K562 (cell line): ENCODE measurements at regions not wholly inside any gene's neighbourhood (a gene's known extent, or its start where the extent isn't known, plus 50 kb on each side); places are given as distances from the start of the nearest gene placed in this dataset.

Source experiments
- ATAC-seq: fragments of 200-7000 bp; cut with Tn5 transposase; 3 replicates; pipeline ENCODE4 v1.9.1; 2020; ENCODE audit warnings: moderate library complexity
- BruUV-seq: library from RNA; stranded (reverse); fragments of 400-500 nt; replicated peaks from 2 replicates; lab custom pipeline; 2021; lab: Mats Ljungman, UMichigan
- CTCF ChIA-PET: fragments of 300-600 bp; formaldehyde crosslinking; extraction: SDS; loops from one replicate; lab custom pipeline; 2021; ENCODE audit warnings: low intra/inter-chr PET ratio; lab: Yijun Ruan, JAX
- POLR2A ChIA-PET: fragments of 300-600, 350-650 bp; sonication (Branson Sonifier 250); formaldehyde crosslinking; extraction: SDS; loops from one replicate; lab custom pipeline; 2021; ENCODE audit warnings: antibody characterized with exemption, inconsistent platforms; lab: Yijun Ruan, JAX
- DNase-seq, 4 experiments: peaks; one replicate each; pipeline versions ENCODE4 v3.0.0 to v3.0.0-alpha.2; 2011 to 2018; ENCODE audit warnings: low spot score in 3 of 4, mixed read lengths in 3 of 4; ENCODE audit errors: extremely low read depth in 1 of 4
- FAIRE-seq: peaks from 2 replicates; lab custom pipeline; 2011; peaks lifted over from hg19 to GRCh38; lab: Jason Lieb, UNC
- H2AFZ ChIP-seq: 2 replicates; pipeline ENCODE4 v1.6.0; 2011; ENCODE audit warnings: low read depth, low read length, control low read depth, inconsistent platforms
- H3K27ac ChIP-seq: fragments of 200-600 bp; 3 replicates; pipeline ENCODE4 v1.8.0; 2011; ENCODE audit warnings: low read depth, mild to moderate bottlenecking, control low read depth, inconsistent platforms, low read length, moderate library complexity, mixed read lengths; ENCODE audit errors: extremely low read depth
- H3K27me3 ChIP-seq, 2 experiments: fragments of 300-600 bp in 1 of 2; 2 replicates in 1 of 2; 3 replicates in 1 of 2; pipeline versions ENCODE4 v1.6.0 to v1.8.0; 2011; ENCODE audit warnings: inconsistent platforms in 2 of 2, low read length in 2 of 2, mild to moderate bottlenecking in 1 of 2, mixed read lengths in 1 of 2, moderate library complexity in 1 of 2; ENCODE audit not compliant: control insufficient read depth in 2 of 2, insufficient read depth in 2 of 2
- H3K36me3 ChIP-seq: fragments of 300-600 bp; 3 replicates; pipeline ENCODE4 v1.8.0; 2011; ENCODE audit warnings: mild to moderate bottlenecking, low read length, inconsistent platforms; ENCODE audit not compliant: control insufficient read depth, insufficient read depth
- H3K4me1 ChIP-seq, 2 experiments: fragments of 200-600 bp in 1 of 2; replicated peaks in 1 of 2; 2 replicates in 1 of 2; 3 replicates in 1 of 2; pipeline versions ENCODE4 v1.5.1 to v1.8.0; 2011; ENCODE audit warnings: inconsistent platforms in 2 of 2, low read length in 2 of 2, mild to moderate bottlenecking in 1 of 2, mixed read lengths in 1 of 2, moderate library complexity in 1 of 2; ENCODE audit not compliant: control insufficient read depth in 2 of 2, insufficient read depth in 2 of 2
- H3K4me2 ChIP-seq: 2 replicates; pipeline ENCODE4 v1.6.1; 2011; ENCODE audit warnings: low read length, control low read depth, inconsistent platforms, mixed read lengths; ENCODE audit not compliant: insufficient read depth
- H3K4me3 ChIP-seq: fragments of 200-600 bp; sonication (generic), shearing (Covaris generic); 2 replicates; pipeline ENCODE4 v1.5.1; 2016; ENCODE audit warnings: control low read depth, inconsistent platforms
- H3K79me2 ChIP-seq: fragments of 200-600 bp; 3 replicates; pipeline ENCODE4 v1.8.0; 2011; ENCODE audit warnings: low read length, inconsistent platforms; ENCODE audit not compliant: control insufficient read depth, insufficient read depth
- H3K9ac ChIP-seq, 2 experiments: 2 replicates each; pipeline versions ENCODE4 v1.6.0 to v1.6.1; 2011; ENCODE audit warnings: low read depth in 2 of 2, low read length in 2 of 2, control low read depth in 1 of 2, inconsistent platforms in 1 of 2, mild to moderate bottlenecking in 1 of 2, mixed read lengths in 1 of 2; ENCODE audit not compliant: insufficient read depth in 1 of 2
- H3K9me1 ChIP-seq: one replicate; pipeline ENCODE4 v1.6.0; 2011; ENCODE audit warnings: inconsistent platforms, mild to moderate bottlenecking, low read length, moderate library complexity; ENCODE audit not compliant: control insufficient read depth, insufficient read depth
- H3K9me3 ChIP-seq: replicated peaks from 2 replicates; pipeline ENCODE4 v1.5.1; 2011; ENCODE audit warnings: low read depth, low read length, inconsistent platforms; ENCODE audit not compliant: control insufficient read depth, insufficient read depth
- H4K20me1 ChIP-seq: replicated peaks from 2 replicates; pipeline ENCODE4 v1.6.1; 2011; ENCODE audit warnings: low read length, inconsistent platforms, mixed read lengths; ENCODE audit not compliant: control insufficient read depth, insufficient read depth
- BACH1 ChIP-seq: fragments of 200-800 bp; sonication (Bioruptor generic); IDR thresholded peaks from 2 replicates; pipeline ENCODE4 v1.6.1; 2016; ENCODE audit warnings: missing genetic modification characterization, missing compliant biosample characterization
- CBFA2T3 ChIP-seq: fragments of 450-650 bp; IDR thresholded peaks from 2 replicates; pipeline ENCODE4 v1.6.1; 2017
- CBX5 ChIP-seq: IDR thresholded peaks from 2 replicates; pipeline ENCODE4 v1.6.1; 2014; ENCODE audit warnings: low read depth, borderline replicate concordance
- CEBPB ChIP-seq: fragments of 450-650 bp; IDR thresholded peaks from 2 replicates; pipeline ENCODE4 v1.6.1; 2016; ENCODE audit warnings: missing genetic modification characterization, missing compliant biosample characterization
- ETV6 ChIP-seq, 3 experiments: fragments of 150-350 bp in 1 of 3; sonication (generic) in 1 of 3; formaldehyde crosslinking in 1 of 3; IDR thresholded peaks; 2 replicates each; pipeline versions ENCODE4 v1.6.1 to v1.8.0; 2014 to 2022; ENCODE audit warnings: borderline replicate concordance in 2 of 3, low read depth in 2 of 3, antibody characterized with exemption in 1 of 3, low read length in 1 of 3, mild to moderate bottlenecking in 1 of 3, missing genetic modification reagents in 1 of 3
- GATAD2A ChIP-seq: fragments of 450-650 bp; IDR thresholded peaks from 2 replicates; pipeline ENCODE4 v1.6.1; 2017
- HMGN3 ChIP-seq: IDR thresholded peaks from 2 replicates; pipeline ENCODE4 v1.6.1; 2011; ENCODE audit warnings: borderline replicate concordance, low read depth, mild to moderate bottlenecking, mixed read lengths, low read length; ENCODE audit not compliant: insufficient read length; ENCODE audit errors: extremely low read depth
- KAT2B ChIP-seq: IDR thresholded peaks from one replicate; pipeline ENCODE4 v1.6.1; 2012; ENCODE audit warnings: low read depth, mild to moderate bottlenecking, control low read depth, inconsistent platforms, low read length, moderate library complexity
- NFE2L1 ChIP-seq: fragments of 450-650 bp; IDR thresholded peaks from 2 replicates; pipeline ENCODE4 v1.6.1; 2016; ENCODE audit warnings: missing genetic modification characterization, low read depth, mild to moderate bottlenecking, missing compliant biosample characterization, moderate library complexity, borderline replicate concordance
- NFXL1 ChIP-seq: fragments of 450-650 bp; formaldehyde crosslinking; IDR thresholded peaks from 2 replicates; pipeline ENCODE4 v1.4.0; 2021; ENCODE audit warnings: mild to moderate bottlenecking
- SIRT6 ChIP-seq: IDR thresholded peaks from one replicate; pipeline ENCODE4 v1.6.1; 2012; ENCODE audit warnings: low read depth, mild to moderate bottlenecking, control low read depth, inconsistent platforms, low read length, moderate library complexity
- SMARCB1 ChIP-seq: IDR thresholded peaks from 2 replicates; pipeline ENCODE4 v1.6.1; 2011; ENCODE audit warnings: improper control_type of control experiment, low read depth; ENCODE audit not compliant: insufficient read length
- YBX1 ChIP-seq: fragments of 450-650 bp; IDR thresholded peaks from 2 replicates; pipeline ENCODE4 v1.7.1; 2016; ENCODE audit warnings: mild to moderate bottlenecking
- ZKSCAN8 ChIP-seq: fragments of 200-800 bp; sonication (Bioruptor generic); IDR thresholded peaks from 2 replicates; pipeline ENCODE4 v1.6.1; 2016; ENCODE audit warnings: missing genetic modification characterization, missing compliant biosample characterization
- ZNF140 ChIP-seq: fragments of 250-450 bp; sonication (Bioruptor Pico); IDR thresholded peaks from 2 replicates; pipeline ENCODE4 v1.8.0; 2021; ENCODE audit warnings: moderate library complexity, mild to moderate bottlenecking, inconsistent platforms
- ZNF79 ChIP-seq: fragments of 250-450 bp; sonication (Bioruptor Pico); IDR thresholded peaks from 2 replicates; pipeline ENCODE4 v1.4.0; 2020; ENCODE audit warnings: low read depth, mild to moderate bottlenecking, moderate library complexity
- WGBS: fragments of 100-300 bp; shearing (Covaris generic); methylation state at CpG from one replicate; pipeline ENCODE4 v1.1.6; 2016; ENCODE audit warnings: low coverage, mixed read lengths; ENCODE audit not compliant: insufficient coverage; ENCODE audit errors: missing lambda C conversion rate; 5-methylcytosine and 5-hydroxymethylcytosine counted together
- in situ Hi-C: fragments of 300-500 bp; cut with MboI; formaldehyde crosslinking; loops from 4 replicates; pipeline ENCODE4 v1.15.0; 2018; ENCODE audit warnings: inconsistent platforms, mixed read lengths
- intact Hi-C: fragments of 100-400 bp; cut with micrococcal nuclease; formaldehyde crosslinking; loops from 2 replicates; pipeline ENCODE4 v1.14.2; 2022
- TF ChIP-seq, protein P1 (sequence below): fragments of 450-650 bp; formaldehyde crosslinking; IDR thresholded peaks from 2 replicates; pipeline ENCODE4 v1.4.0; 2022; ENCODE audit warnings: mild to moderate bottlenecking, moderate library complexity
- TF ChIP-seq, protein P2 (sequence below): fragments of 250-450 bp; sonication (Bioruptor Pico); IDR thresholded peaks from 2 replicates; pipeline ENCODE4 v1.8.0; 2022; ENCODE audit warnings: inconsistent platforms, mild to moderate bottlenecking, moderate library complexity, borderline replicate concordance
- TF ChIP-seq, protein P3 (sequence below): sonication (generic); formaldehyde crosslinking; IDR thresholded peaks from 2 replicates; pipeline ENCODE4 v1.8.1; 2023; ENCODE audit warnings: mild to moderate bottlenecking, missing genetic modification reagents

DNA sequence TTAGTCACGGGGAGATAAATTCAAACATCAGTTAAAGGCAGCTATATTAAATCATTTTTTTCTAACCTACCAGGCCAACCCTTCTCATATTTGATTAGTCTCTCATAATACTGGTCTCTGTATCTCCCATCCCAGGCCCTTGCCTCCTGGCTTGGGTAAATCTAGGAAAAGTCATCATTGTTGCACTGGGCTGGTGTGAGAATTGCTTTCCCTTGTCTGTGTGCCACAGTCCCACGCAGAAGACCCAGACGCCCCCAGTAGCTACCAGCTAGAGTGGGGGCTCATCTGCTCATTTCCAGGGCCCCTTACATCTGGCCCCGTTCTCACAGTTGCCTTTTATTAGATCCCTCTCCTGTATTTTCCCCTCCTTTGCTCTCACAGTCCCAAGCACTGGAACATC is 67.6 kb upstream of the VIPR2 start:
- ChIA-PET POLR2A (interaction anchor here (1.3 kb wide), 1 partner anchor 8 kb away, joined by 4 read pairs; no protein-coding TSS in a partner anchor), CTCF (no interaction called here)
- BruUV-seq = no TSS peak
- no peaks in the 10 kb centered on the region for H3K4me1 ChIP-seq
- no peak overlapping the region for H3K9ac ChIP-seq
- DNase-seq = no peak
- H4K20me1 ChIP-seq = no peaks in the 10 kb centered on the region
- WGBS = 0% methylated on average over 4 of the region's 4 CpGs
- TF ChIP-seq NFXL1 = no peak
- TF ChIP-seq HMGN3 = no peak
- no peak for TF ChIP-seq ZNF140
- TF ChIP-seq ZKSCAN8 (CRISPR knock-in tag) = no peak
- TF ChIP-seq, protein P1, sequence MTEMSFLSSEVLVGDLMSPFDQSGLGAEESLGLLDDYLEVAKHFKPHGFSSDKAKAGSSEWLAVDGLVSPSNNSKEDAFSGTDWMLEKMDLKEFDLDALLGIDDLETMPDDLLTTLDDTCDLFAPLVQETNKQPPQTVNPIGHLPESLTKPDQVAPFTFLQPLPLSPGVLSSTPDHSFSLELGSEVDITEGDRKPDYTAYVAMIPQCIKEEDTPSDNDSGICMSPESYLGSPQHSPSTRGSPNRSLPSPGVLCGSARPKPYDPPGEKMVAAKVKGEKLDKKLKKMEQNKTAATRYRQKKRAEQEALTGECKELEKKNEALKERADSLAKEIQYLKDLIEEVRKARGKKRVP = no peak
- no peak for TF ChIP-seq KAT2B
- no peak for TF ChIP-seq BACH1 (tag)
- no peak for TF ChIP-seq CBX5
- no peak for TF ChIP-seq CBFA2T3
- TF ChIP-seq GATAD2A = no peak
- TF ChIP-seq, protein P2, sequence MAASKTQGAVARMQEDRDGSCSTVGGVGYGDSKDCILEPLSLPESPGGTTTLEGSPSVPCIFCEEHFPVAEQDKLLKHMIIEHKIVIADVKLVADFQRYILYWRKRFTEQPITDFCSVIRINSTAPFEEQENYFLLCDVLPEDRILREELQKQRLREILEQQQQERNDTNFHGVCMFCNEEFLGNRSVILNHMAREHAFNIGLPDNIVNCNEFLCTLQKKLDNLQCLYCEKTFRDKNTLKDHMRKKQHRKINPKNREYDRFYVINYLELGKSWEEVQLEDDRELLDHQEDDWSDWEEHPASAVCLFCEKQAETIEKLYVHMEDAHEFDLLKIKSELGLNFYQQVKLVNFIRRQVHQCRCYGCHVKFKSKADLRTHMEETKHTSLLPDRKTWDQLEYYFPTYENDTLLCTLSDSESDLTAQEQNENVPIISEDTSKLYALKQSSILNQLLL = no peak
- TF ChIP-seq YBX1 = no peak
- no peak for TF ChIP-seq ETV6 (IDR thresholded peaks at IDR 0.05; ENCODE audit: borderline replicate concordance in 1 of 2, low read depth in 2 of 2, low read length in 1 of 2)
- TF ChIP-seq ETV6 (CRISPR knock-in tag; IDR thresholded peaks at IDR 0.05; ENCODE audit: borderline replicate concordance) = no peak
- TF ChIP-seq, protein P3, sequence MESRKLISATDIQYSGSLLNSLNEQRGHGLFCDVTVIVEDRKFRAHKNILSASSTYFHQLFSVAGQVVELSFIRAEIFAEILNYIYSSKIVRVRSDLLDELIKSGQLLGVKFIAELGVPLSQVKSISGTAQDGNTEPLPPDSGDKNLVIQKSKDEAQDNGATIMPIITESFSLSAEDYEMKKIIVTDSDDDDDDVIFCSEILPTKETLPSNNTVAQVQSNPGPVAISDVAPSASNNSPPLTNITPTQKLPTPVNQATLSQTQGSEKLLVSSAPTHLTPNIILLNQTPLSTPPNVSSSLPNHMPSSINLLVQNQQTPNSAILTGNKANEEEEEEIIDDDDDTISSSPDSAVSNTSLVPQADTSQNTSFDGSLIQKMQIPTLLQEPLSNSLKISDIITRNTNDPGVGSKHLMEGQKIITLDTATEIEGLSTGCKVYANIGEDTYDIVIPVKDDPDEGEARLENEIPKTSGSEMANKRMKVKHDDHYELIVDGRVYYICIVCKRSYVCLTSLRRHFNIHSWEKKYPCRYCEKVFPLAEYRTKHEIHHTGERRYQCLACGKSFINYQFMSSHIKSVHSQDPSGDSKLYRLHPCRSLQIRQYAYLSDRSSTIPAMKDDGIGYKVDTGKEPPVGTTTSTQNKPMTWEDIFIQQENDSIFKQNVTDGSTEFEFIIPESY (CRISPR knock-in tag) = no peak
- TF ChIP-seq SIRT6 = no peak
- TF ChIP-seq NFE2L1 (tag) = no peak
- no peak for TF ChIP-seq CEBPB (tag)
- TF ChIP-seq ZNF79 (CRISPR knock-in tag) = no peak
- no peak for TF ChIP-seq SMARCB1
- H3K27me3 ChIP-seq = peaks cover 39 to 62% of the 10 kb centered on the region in 2 experiments
- H3K4me3 ChIP-seq = no peak overlapping the region
- ATAC-seq = no peak
- no peaks in the 10 kb centered on the region for H3K36me3 ChIP-seq
- in situ Hi-C loops = no loop called here
- no peak overlapping the region for H3K4me2 ChIP-seq
- H3K9me1 ChIP-seq = no peaks in the 10 kb centered on the region
- intact Hi-C loops = no loop called here
- FAIRE-seq = no peak
- H3K27ac ChIP-seq = no peak overlapping the region
- no peaks in the 10 kb centered on the region for H3K79me2 ChIP-seq
- H2AFZ ChIP-seq = no peak overlapping the region
- H3K9me3 ChIP-seq = no peaks in the 10 kb centered on the region
